SK-N-SH (cell line): ENCODE measurements at regions not wholly inside any gene's neighbourhood (a gene's known extent, or its start where the extent isn't known, plus 50 kb on each side); places are given as distances from the start of the nearest gene placed in this dataset.

ENCODE experiments used
- CHD2 ChIP-seq: fragments of 150-350 bp; IDR thresholded peaks from 2 replicates; pipeline ENCODE4 v1.6.1; 2018; ENCODE audit warnings: low read length; ENCODE audit not compliant: partially characterized antibody
- EP300 ChIP-seq, 2 experiments: IDR thresholded peaks; 2 replicates each; pipeline versions ENCODE4 v1.4.0 to v1.6.1; 2012; ENCODE audit warnings: borderline replicate concordance in 1 of 2, low read depth in 1 of 2, low read length in 1 of 2
- EZH2phosphoT487 ChIP-seq: fragments of 200-600 bp; sonication (generic); IDR thresholded peaks from 2 replicates; pipeline ENCODE4 v1.6.1; 2017; ENCODE audit warnings: low read depth, mixed run types, mild to moderate bottlenecking, antibody characterized with exemption, moderate library complexity, borderline replicate concordance
- FOXM1 ChIP-seq: IDR thresholded peaks from 2 replicates; pipeline ENCODE4 v1.4.0; 2012; ENCODE audit warnings: low read depth, mild to moderate bottlenecking
- GABPA ChIP-seq: IDR thresholded peaks from 2 replicates; pipeline ENCODE4 v1.4.0; 2012; ENCODE audit warnings: low read depth, mild to moderate bottlenecking
- MXI1 ChIP-seq: IDR thresholded peaks from 2 replicates; pipeline ENCODE4 v1.6.1; 2012; ENCODE audit warnings: mild to moderate bottlenecking, low read depth, low read length, improper control_type of control experiment
- POLR2AphosphoS5 ChIP-seq: IDR thresholded peaks from 2 replicates; pipeline ENCODE4 v1.6.1; 2012; ENCODE audit warnings: low read depth, low read length
- RCOR1 ChIP-seq: fragments of 150-350 bp; IDR thresholded peaks from 2 replicates; pipeline ENCODE4 v1.6.1; 2017; ENCODE audit warnings: antibody characterized with exemption, low read length
- RFX5 ChIP-seq: IDR thresholded peaks from 2 replicates; pipeline ENCODE4 v1.6.1; 2012; ENCODE audit warnings: mild to moderate bottlenecking, improper control_type of control experiment, low read length
- TEAD4 ChIP-seq: IDR thresholded peaks from 2 replicates; pipeline ENCODE4 v1.4.0; 2012; ENCODE audit warnings: mild to moderate bottlenecking, borderline replicate concordance; ENCODE audit not compliant: insufficient read depth
- USF2 ChIP-seq: fragments of 150-350 bp; IDR thresholded peaks from 2 replicates; pipeline ENCODE4 v1.6.1; 2017; ENCODE audit warnings: antibody characterized with exemption, low read length, low read depth, borderline replicate concordance
- YY1 ChIP-seq: IDR thresholded peaks from 2 replicates; pipeline ENCODE4 v1.4.0; 2012; ENCODE audit warnings: low read depth, mild to moderate bottlenecking
- TF ChIP-seq, protein P1 (sequence below): IDR thresholded peaks from 2 replicates; pipeline ENCODE4; 2012
- TF ChIP-seq, protein P2 (sequence below): fragments of 200-600 bp; sonication (generic); IDR thresholded peaks from 2 replicates; pipeline ENCODE4 v1.6.1; 2017; ENCODE audit warnings: antibody characterized with exemption, mild to moderate bottlenecking, moderate library complexity

DNA sequence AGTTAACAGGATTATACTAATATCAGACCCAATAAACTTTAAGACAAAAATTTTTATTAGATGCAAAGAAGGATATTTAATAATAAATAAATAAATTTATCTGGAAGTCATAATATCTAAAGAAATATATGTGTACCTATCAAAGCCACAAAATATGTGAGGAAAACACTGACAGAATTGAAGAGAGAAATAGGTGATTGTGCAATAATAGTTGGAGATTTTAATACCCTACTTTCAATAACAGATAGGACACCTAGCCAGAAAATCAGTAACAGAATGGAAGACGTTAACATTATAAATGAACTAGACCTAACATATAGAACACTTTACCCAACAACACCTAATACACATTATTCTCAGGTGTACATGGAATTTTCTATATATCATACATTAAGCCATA lies 541.4 kb upstream of the SMC2 start:
- TF ChIP-seq, protein P1, sequence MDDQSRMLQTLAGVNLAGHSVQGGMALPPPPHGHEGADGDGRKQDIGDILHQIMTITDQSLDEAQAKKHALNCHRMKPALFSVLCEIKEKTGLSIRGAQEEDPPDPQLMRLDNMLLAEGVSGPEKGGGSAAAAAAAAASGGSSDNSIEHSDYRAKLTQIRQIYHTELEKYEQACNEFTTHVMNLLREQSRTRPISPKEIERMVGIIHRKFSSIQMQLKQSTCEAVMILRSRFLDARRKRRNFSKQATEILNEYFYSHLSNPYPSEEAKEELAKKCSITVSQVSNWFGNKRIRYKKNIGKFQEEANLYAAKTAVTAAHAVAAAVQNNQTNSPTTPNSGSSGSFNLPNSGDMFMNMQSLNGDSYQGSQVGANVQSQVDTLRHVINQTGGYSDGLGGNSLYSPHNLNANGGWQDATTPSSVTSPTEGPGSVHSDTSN = no peak
- TF ChIP-seq MXI1 (no peak), EP300 (IDR thresholded peaks at IDR 0.05; ENCODE audit: borderline replicate concordance in 1 of 2, low read depth in 1 of 2, low read length in 1 of 2) (no peak), POLR2AphosphoS5 (no peak), EZH2phosphoT487 (no peak), USF2 (no peak), RFX5 (no peak), YY1 (no peak), FOXM1 (no peak), RCOR1 (no peak), GABPA (no peak), CHD2 (no peak), TEAD4 (no peak)
- TF ChIP-seq, protein P2, sequence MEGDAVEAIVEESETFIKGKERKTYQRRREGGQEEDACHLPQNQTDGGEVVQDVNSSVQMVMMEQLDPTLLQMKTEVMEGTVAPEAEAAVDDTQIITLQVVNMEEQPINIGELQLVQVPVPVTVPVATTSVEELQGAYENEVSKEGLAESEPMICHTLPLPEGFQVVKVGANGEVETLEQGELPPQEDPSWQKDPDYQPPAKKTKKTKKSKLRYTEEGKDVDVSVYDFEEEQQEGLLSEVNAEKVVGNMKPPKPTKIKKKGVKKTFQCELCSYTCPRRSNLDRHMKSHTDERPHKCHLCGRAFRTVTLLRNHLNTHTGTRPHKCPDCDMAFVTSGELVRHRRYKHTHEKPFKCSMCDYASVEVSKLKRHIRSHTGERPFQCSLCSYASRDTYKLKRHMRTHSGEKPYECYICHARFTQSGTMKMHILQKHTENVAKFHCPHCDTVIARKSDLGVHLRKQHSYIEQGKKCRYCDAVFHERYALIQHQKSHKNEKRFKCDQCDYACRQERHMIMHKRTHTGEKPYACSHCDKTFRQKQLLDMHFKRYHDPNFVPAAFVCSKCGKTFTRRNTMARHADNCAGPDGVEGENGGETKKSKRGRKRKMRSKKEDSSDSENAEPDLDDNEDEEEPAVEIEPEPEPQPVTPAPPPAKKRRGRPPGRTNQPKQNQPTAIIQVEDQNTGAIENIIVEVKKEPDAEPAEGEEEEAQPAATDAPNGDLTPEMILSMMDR = no peak
